H1 (cell line): ENCODE measurements at regions not wholly inside any gene's neighbourhood (a gene's known extent, or its start where the extent isn't known, plus 50 kb on each side); places are given as distances from the start of the nearest gene placed in this dataset.

Source experiments
- CHD2 ChIP-seq: IDR thresholded peaks from 2 replicates; pipeline ENCODE4 v1.6.1; 2012; ENCODE audit warnings: low read length, improper control_type of control experiment
- EP300 ChIP-seq, 2 experiments: IDR thresholded peaks; 1 replicate in 1 of 2; 2 replicates in 1 of 2; pipeline ENCODE4 v1.6.1; 2011 to 2012; ENCODE audit warnings: low read depth in 2 of 2, low read length in 2 of 2, mild to moderate bottlenecking in 2 of 2, borderline replicate concordance in 1 of 2, inconsistent platforms in 1 of 2, moderate library complexity in 1 of 2
- EZH2 ChIP-seq: fragments of 200-600 bp; sonication (generic); IDR thresholded peaks from 2 replicates; pipeline ENCODE4 v1.7.1; 2012; ENCODE audit warnings: low read depth, mild to moderate bottlenecking, moderate library complexity, low read length, inconsistent platforms; ENCODE audit not compliant: severe bottlenecking
- FOSL1 ChIP-seq: IDR thresholded peaks from 2 replicates; pipeline ENCODE4 v1.6.1; 2011; ENCODE audit warnings: mild to moderate bottlenecking, low read depth, low read length, moderate library complexity; ENCODE audit not compliant: insufficient read depth
- TF ChIP-seq, protein P1 (sequence below), 3 experiments: IDR thresholded peaks; 1 replicate in 2 of 3; 2 replicates in 1 of 3; pipeline versions ENCODE4 v1.5.1 to v1.6.1; 2011; ENCODE audit warnings: low read length in 3 of 3, mild to moderate bottlenecking in 3 of 3, inconsistent platforms in 2 of 3, low read depth in 1 of 3, moderate library complexity in 1 of 3; ENCODE audit not compliant: insufficient read depth in 1 of 3; ENCODE audit errors: control extremely low read depth in 1 of 3

- no peak for TF ChIP-seq FOSL1
- TF ChIP-seq, protein P1, sequence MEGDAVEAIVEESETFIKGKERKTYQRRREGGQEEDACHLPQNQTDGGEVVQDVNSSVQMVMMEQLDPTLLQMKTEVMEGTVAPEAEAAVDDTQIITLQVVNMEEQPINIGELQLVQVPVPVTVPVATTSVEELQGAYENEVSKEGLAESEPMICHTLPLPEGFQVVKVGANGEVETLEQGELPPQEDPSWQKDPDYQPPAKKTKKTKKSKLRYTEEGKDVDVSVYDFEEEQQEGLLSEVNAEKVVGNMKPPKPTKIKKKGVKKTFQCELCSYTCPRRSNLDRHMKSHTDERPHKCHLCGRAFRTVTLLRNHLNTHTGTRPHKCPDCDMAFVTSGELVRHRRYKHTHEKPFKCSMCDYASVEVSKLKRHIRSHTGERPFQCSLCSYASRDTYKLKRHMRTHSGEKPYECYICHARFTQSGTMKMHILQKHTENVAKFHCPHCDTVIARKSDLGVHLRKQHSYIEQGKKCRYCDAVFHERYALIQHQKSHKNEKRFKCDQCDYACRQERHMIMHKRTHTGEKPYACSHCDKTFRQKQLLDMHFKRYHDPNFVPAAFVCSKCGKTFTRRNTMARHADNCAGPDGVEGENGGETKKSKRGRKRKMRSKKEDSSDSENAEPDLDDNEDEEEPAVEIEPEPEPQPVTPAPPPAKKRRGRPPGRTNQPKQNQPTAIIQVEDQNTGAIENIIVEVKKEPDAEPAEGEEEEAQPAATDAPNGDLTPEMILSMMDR (IDR thresholded peaks at IDR 0.05; ENCODE audit: control extremely low read depth in 1 of 3, insufficient read depth in 1 of 3, low read depth in 1 of 3, low read length in 3 of 3), result no peak
- no peak for TF ChIP-seq EP300 (IDR thresholded peaks at IDR 0.05; ENCODE audit: borderline replicate concordance in 1 of 2, low read depth in 2 of 2, low read length in 2 of 2)
- no peak for TF ChIP-seq CHD2
- TF ChIP-seq EZH2, result no peak
These were observed 930.1 kb downstream of the ADGRL3 start for GRCh38 chr4:62130230-62130629.
